Testis (tissue), 2 donors: ENCODE measurements at regions not wholly inside any gene's neighbourhood (a gene's known extent, or its start where the extent isn't known, plus 50 kb on each side); places are given as distances from the start of the nearest gene placed in this dataset.

ENCODE experiments used
- DNase-seq: peaks from one replicate; pipeline ENCODE4 v3.0.0-alpha.2; 2019
- H3K27ac ChIP-seq, 2 donors: fragments of 200-600 bp; sonication (generic); one replicate each; pipeline ENCODE4 v1.5.1; 2019
- H3K27me3 ChIP-seq: fragments of 200-600 bp; sonication (generic); one replicate; pipeline ENCODE4 v1.5.1; 2019
- H3K36me3 ChIP-seq: fragments of 200-600 bp; sonication (generic); one replicate; pipeline ENCODE4 v1.5.1; 2017; ENCODE audit warnings: low read depth; ENCODE audit errors: missing control alignments
- H3K4me1 ChIP-seq: fragments of 200-600 bp; sonication (generic); one replicate; pipeline ENCODE4 v1.5.1; 2019
- H3K4me3 ChIP-seq, 2 donors: fragments of 200-600 bp; sonication (generic); one replicate each; pipeline ENCODE4 v1.5.1; 2017 to 2019
- H3K9me3 ChIP-seq: fragments of 200-600 bp; sonication (generic); one replicate; pipeline ENCODE4 v1.5.1; 2017
- POLR2A ChIP-seq: fragments of 450-650 bp; IDR thresholded peaks from one replicate; pipeline ENCODE4 v1.6.1; 2017; ENCODE audit warnings: antibody characterized with exemption, mild to moderate bottlenecking, moderate library complexity
- WGBS, 2 donors: methylation state at CpG; one replicate each; pipeline ENCODE4 v1.1.5; 2018; 5-methylcytosine and 5-hydroxymethylcytosine counted together
- intact Hi-C: fragments of 100-400 bp; cut with DNase I; formaldehyde crosslinking; loops from one replicate; pipeline ENCODE4 v1.15.1; 2023; ENCODE audit warnings: low total_unique reads
- TF ChIP-seq, protein P1 (sequence below), 3 experiments: fragments of 450-650 bp in 2 of 3; fragments of 200-600 bp in 1 of 3; sonication (generic) in 1 of 3; IDR thresholded peaks; one replicate each; pipeline ENCODE4 v1.5.1; 2016 to 2019; ENCODE audit warnings: antibody characterized with exemption in 3 of 3, mild to moderate bottlenecking in 2 of 3, moderate library complexity in 1 of 3

DNA sequence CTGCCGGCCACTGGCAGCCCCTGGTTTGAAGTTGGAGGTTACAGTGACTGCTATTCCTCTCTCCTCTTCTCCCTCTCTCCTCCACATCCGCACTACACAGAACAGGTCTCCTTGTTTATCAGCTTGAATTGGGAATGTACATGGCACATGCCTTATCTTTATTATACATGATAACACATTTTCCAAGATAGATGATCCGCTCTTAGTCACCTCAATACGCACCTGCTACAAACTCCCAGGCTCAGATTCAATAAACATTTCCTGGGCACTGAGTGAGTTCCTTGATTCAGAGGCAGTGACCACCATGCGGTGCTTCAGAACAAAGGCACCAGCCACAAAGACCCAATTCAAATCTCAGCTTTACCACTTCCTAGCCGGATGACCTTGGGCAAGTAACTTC lies 227.7 kb downstream of the TSHZ3 start:
- WGBS, 2 donors = 84 to 93% methylated on average over 6 of the region's 6 CpGs
- Histone ChIP-seq H3K36me3 (no peaks in the 10 kb centered on the region), H3K27me3 (no peaks in the 10 kb centered on the region), H3K9me3 (no peaks in the 10 kb centered on the region), H3K4me1 (no peaks in the 10 kb centered on the region), H3K27ac (no peak overlapping the region), H3K4me3 (no peak overlapping the region)
- TF ChIP-seq, protein P1, sequence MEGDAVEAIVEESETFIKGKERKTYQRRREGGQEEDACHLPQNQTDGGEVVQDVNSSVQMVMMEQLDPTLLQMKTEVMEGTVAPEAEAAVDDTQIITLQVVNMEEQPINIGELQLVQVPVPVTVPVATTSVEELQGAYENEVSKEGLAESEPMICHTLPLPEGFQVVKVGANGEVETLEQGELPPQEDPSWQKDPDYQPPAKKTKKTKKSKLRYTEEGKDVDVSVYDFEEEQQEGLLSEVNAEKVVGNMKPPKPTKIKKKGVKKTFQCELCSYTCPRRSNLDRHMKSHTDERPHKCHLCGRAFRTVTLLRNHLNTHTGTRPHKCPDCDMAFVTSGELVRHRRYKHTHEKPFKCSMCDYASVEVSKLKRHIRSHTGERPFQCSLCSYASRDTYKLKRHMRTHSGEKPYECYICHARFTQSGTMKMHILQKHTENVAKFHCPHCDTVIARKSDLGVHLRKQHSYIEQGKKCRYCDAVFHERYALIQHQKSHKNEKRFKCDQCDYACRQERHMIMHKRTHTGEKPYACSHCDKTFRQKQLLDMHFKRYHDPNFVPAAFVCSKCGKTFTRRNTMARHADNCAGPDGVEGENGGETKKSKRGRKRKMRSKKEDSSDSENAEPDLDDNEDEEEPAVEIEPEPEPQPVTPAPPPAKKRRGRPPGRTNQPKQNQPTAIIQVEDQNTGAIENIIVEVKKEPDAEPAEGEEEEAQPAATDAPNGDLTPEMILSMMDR (IDR thresholded peaks at IDR 0.05) = no peak
- TF ChIP-seq POLR2A = no peak
- DNase-seq = no peak
- intact Hi-C loops = no loop called here

DNA sequence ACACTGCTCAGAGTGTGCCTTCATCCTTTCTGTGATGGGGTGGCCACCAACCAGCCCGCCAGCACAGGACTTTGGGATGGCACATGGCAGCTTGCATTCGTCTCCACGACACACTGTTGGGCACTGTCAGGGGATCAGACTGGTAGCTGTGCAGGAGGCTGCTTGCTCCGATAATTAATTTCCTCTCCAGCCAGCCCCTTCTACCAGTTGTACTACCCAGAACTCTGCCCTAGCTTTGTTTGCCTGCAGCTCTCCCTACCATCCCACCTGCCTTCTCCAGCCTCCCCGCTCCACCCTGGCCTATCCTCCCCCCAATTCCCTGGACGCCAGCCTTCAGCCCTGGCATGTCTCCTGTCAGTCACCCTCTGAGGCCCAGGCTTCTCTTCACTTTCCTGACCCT lies 228.3 kb downstream of the TSHZ3 start:
- WGBS, 2 donors = 94 to 96% methylated on average over 6 of the region's 6 CpGs
- intact Hi-C loops = no loop called here

DNA sequence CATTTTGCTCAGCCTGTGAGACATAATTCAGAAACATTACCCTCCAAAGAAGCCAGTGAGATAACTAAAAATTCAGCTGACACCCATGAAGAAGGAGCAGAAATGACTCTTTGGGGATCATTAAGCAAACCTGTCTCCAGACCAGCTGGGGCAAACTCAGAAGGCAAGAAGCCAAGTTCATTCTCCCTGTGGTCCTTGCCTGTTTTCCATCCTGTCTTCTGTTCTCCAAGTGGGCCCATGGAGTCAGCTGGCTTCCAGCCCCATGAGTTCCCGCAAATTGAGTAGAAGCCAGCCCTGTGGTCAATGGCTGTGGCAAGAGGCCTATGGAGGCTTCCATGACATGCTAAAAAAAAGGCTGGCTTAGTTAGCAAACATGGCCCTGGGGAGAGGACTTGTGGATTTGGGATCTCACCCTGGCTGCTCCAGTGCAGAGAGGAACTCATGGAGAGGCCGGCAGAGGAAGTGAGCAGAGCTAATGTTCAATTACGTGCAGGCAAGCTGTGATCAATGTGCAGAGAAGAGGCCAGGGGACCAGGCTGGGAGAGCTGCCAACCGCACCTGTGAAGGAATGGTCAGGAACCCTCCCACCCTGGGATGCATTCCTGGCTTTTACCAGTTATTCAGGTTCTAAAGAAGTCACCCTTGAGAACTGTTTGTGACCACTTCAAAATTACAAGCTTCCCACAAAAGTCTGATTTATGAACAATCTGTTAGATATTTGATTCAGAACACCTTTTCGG lies 229.1 kb downstream of the TSHZ3 start:
- H3K4me1 ChIP-seq = no peaks in the 10 kb centered on the region
- WGBS, 2 donors = 97 to 98% methylated on average over 5 of the region's 5 CpGs
- H3K27me3 ChIP-seq = no peaks in the 10 kb centered on the region
- no peak overlapping the region for H3K4me3 ChIP-seq
- intact Hi-C loops = no loop called here
- no peak for DNase-seq
- H3K36me3 ChIP-seq = no peaks in the 10 kb centered on the region
- TF ChIP-seq, protein P1 (IDR thresholded peaks at IDR 0.05) = no peak
- no peaks in the 10 kb centered on the region for H3K9me3 ChIP-seq
- H3K27ac ChIP-seq = no peak overlapping the region

More for the DNA sequence above, 228.3 kb downstream of the TSHZ3 start:
- H3K36me3 ChIP-seq = no peaks in the 10 kb centered on the region
- no peak overlapping the region for H3K27ac ChIP-seq
- no peaks in the 10 kb centered on the region for H3K9me3 ChIP-seq
- TF ChIP-seq POLR2A = no peak
- TF ChIP-seq, protein P1 (IDR thresholded peaks at IDR 0.05) = no peak
- H3K4me1 ChIP-seq = no peaks in the 10 kb centered on the region
- DNase-seq = no peak
- H3K4me3 ChIP-seq = no peak overlapping the region
- H3K27me3 ChIP-seq = no peaks in the 10 kb centered on the region

DNA sequence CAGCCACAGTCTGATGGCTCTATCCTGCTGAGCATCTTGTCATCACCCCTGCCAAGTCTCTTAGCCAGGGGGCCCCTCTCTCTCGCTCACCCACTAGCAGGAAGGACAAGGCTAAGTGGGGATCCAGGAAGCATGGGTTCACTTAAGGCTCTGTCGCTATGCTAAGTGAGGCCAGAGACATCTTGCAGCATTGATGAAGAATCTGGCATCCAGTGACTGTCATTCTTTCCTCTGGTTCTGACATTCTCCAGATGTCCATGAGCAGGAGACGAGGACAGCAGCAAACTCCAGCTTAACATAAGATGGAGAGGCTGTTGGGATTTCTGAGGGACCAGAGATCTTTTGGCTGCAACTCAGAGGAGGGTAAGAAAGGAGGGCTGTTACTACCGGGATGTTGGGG lies 230.2 kb downstream of the TSHZ3 start:
- H3K9me3 ChIP-seq = no peaks in the 10 kb centered on the region
- intact Hi-C loops = no loop called here
- H3K27me3 ChIP-seq = no peaks in the 10 kb centered on the region
- H3K27ac ChIP-seq = no peak overlapping the region
- 83 to 94% methylated on average over 4 of the region's 4 CpGs for WGBS, 2 donors
- no peaks in the 10 kb centered on the region for H3K36me3 ChIP-seq
- no peak overlapping the region for H3K4me3 ChIP-seq
- no peak for TF ChIP-seq POLR2A
- TF ChIP-seq, protein P1 (IDR thresholded peaks at IDR 0.05) = no peak
- H3K4me1 ChIP-seq = no peaks in the 10 kb centered on the region
- DNase-seq = no peak
